GM18858 (cell line): ENCODE measurements at regions not wholly inside any gene's neighbourhood (a gene's known extent, or its start where the extent isn't known, plus 50 kb on each side); places are given as distances from the start of the nearest gene placed in this dataset.

Experiments
- ATAC-seq: cut with Tn5 transposase; IDR thresholded peaks from one replicate; pipeline ENCODE4 v1.9.1; 2021; ENCODE audit not compliant: unreplicated experiment

DNA sequence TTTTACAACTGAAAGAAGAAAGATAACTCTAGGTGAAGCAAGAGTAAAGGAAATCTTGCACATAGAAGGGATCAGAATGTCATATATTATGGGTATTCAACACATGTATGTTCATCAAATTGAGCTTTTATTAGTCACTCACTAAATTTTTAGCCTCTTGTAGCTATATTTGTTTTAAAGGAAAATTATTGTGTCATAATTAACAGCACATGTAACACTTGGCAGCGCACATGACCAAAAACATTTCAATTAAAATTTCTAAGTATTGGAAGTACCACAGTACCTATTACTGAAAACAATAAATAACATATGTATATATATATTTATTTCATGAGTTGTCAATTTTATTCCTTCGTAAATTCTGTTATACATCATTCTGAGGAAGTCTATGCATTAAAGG lies 2800.4 kb downstream of the PCDH9 start:
- ATAC-seq: no peak

DNA sequence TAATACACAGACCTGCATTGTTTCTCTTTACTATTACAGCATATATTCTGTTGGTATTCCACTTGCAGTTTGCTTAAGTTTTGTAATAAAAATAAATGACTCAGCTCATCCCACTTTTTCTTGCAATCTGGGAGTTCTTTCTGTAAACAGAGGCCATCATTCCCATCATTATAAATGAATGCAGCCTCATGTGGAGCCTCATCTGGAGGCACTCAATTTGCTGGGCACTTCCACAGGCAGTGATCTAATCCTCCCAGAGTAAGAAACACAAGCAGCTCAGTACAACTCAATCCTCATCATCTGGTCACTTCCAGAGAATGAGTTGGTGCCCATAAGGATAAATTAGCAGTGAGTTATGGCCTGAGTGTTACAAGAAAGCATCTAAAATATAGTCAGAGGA lies 2801.9 kb downstream of the PCDH9 start:
- ATAC-seq: no peak

GRCh38 chr13:64423467-64423866 lies 2806.7 kb downstream of the PCDH9 start:
- ATAC-seq: no peak

GRCh38 chr13:64420181-64420580 lies 2810.0 kb downstream of the PCDH9 start:
- no peak for ATAC-seq

GRCh38 chr13:64417581-64417980 lies 2812.6 kb downstream of the PCDH9 start:
- no peak for ATAC-seq

DNA sequence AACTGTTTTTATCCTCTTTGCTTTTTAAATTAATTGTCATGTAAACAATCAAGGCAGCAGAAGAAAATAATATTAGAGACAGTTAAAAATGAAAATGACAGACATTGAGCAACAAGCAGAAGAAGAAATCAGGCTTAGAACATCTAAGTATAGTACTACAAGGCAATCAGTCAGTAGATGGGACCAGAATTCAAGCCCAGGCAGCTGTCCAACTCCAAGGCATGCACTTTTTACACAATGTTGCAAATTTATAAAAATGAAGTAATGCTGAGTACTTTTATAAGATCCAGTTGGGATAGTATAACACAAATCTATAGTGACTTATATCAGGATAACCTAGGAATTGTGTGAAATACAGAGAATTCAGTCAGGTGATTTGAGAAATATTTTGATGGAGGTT lies 2815.8 kb downstream of the PCDH9 start:
- ATAC-seq: no peak

DNA sequence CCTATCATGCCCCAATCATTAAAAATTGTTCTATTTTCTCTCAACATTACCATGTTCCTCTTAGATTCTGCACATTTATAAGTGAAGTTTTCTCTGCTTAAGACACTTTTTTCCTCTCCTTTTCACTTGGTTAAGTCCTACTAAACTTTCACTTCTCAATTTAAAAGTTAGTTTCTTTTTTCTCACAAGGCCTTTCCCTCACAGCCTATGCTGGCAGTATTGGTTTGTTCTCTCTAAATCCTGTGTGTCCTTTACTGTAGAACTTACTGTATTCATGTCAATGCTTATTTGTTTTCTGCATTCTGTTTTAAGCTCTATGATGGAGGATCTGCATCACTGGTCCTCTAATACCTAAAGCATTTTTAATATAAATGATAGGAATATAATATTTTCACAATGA lies 2816.6 kb downstream of the PCDH9 start:
- no peak for ATAC-seq

DNA sequence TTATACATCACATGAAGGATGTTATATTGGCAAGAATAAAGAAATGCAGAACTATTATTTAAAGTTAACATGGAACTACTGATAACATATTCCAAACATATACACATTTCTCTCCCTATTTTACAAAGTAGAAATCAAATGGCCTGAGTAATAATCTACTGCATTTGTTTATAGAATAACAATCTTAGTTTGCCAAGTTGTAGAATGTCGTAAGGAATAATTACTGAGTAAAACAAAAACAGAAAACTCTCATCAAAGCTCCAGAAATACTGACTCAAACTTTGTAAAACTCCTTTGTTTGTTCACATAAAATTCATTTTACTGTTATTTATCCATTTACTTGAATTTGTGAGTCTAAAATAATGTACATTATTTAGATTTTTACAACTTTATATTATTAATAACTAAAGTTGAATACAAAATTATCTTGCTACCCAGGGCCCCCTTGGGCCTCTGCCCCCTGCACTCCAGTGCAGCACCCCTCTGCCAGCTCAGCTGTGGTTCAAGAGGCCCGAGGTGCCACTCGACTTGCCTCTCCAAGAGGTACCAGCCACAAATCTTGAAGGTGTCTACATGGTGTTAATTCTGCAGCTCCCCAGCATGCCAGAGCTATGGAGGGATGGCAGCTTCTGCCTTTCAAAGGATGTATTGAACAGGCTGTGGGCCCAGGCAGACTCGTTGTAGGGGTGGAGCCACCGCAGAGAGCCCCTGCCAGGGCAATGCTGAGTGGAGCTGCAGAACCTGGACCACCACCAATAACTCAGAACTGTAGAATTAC lies 2819.7 kb downstream of the PCDH9 start:
- ATAC-seq: no peak

- ATAC-seq: no peak
These were observed 2832.4 kb downstream of the PCDH9 start for GRCh38 chr13:64397701-64398100.

DNA sequence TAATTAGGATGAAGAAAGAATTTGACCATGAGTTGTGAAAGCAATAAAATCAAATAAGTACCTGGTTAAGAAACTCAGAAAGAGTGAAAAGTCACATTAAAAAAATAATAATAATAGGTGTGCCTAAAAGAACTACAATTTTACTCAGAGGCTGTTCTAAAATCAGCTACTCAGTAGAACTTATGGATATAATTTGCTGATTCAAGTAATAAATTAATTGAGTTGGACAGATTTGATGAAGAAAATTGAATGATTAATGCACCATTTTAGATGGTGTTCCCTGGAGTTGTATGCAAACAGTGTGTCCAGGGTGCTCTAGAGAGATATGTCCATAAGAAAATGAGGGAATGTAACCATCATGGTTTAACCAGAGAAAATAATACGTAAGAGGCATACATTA lies 2852.5 kb downstream of the PCDH9 start:
- no peak for ATAC-seq

- no peak for ATAC-seq
These were observed 2858.7 kb downstream of the PCDH9 start for GRCh38 chr13:64371461-64371860.

DNA sequence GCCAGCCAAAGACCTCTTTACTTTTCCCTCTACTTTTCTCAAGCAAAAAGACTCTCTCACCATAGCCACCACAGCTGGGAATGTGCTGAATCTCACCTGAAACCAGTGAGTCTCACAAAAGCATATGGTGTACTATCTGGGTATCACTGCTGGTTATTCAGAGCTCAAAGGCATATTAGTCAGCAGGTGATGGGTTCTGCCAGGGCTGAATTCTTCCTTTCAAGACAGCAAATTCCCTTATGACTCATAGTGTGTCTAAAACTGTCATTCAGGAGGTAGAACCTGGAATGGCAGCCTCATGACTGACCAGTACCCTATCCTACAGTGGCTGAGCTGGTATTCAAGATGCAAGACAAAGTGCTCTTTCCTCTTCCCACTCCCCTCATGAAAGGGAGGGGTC lies 2859.1 kb downstream of the PCDH9 start:
- no peak for ATAC-seq

DNA sequence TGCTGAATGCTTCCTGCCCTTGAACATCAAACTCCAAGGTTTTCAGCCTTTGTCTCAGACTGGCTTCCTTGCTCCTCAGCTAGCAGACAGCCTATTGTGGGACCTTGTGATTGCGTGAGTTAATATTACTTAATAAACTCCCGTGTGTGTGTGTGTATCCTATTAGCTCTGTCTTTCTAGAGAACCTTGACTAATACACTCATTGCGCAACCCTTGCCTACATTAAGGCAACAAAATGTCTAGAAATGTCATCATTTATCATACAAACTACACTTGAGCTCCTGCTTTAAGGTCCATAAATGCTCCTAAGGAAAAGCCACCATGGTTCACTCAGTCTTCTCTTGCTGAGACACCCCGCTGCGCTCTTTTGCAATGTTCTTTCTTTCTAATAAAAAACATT lies 2861.0 kb downstream of the PCDH9 start:
- no peak for ATAC-seq

- ATAC-seq: no peak
These were observed 2867.6 kb downstream of the PCDH9 start for GRCh38 chr13:64362564-64362963.

DNA sequence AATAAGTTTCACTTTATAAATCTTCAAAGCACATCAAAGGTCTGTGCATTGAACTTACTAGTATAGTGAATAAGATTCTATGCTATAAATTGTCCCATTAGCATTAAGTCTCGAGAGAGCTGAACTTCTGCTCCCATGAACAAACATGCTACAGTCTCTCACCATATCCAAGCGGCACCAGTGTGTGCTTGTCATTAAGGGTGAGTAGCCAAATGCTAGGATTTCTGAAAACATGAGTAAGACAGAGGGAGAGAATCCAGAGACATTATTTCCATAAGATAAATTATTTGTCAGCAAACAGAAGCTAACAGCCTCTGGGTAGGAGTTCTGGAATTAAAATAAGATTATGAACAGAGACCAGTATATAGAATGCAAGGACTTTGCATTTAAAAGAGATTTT lies 2882.5 kb downstream of the PCDH9 start:
- no peak for ATAC-seq

GRCh38 chr13:64339373-64340063 lies 2890.6 kb downstream of the PCDH9 start:
- ATAC-seq: no peak

DNA sequence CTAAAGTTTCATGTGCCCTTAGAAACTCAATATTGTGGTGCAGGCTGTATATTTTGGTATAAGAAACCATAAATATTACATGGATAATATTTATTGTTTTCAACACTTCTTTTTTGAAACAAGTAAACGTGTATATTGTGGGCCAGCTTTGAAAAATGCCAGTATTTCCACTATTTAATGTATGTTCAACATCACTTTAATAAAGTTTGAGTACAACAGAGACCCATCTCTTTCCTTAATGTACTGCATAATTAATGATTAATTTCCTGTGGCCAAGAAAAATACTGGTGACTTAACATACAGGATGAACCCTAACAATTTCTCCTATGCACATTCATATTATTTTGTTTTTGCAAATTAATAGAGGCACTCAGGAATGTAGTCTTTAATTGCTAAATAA lies 2891.5 kb downstream of the PCDH9 start:
- no peak for ATAC-seq

DNA sequence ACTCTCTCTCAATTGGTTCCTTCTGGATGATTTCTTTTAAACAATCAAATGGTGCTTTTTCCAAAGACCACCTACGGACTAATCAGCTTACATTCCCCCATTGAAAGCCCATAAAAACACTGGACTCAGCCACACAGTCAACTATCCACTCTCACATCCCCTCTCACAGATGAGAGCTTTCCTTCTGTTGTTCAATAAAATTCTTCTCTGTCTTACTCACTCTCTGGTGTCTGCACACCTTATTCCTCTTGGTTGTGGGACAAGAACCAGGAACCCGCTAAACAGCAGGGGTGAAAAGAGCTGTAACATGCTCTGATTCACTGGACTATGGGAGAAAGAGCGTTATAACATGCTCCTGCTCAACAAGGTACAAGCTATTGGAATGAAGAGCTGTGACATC lies 2896.2 kb downstream of the PCDH9 start:
- no peak for ATAC-seq

DNA sequence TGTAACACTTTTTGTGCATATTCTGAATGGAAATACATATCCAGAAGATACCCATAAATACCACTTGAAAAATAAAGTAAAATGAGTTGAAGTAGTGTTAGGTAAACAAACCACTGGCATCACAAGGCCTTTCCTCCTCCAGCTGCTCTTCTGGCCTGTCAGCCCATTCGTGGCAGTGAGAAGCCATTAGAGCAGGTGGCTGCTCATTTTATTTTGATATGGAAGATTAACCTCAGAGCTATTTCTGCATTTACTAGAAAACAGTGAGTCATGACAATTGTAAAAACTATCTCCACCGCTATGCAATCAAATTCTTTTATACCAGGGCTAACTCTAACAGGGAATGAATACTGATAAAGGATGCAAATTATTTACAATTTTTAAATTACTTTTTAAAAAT lies 2898.1 kb downstream of the PCDH9 start:
- ATAC-seq: no peak

DNA sequence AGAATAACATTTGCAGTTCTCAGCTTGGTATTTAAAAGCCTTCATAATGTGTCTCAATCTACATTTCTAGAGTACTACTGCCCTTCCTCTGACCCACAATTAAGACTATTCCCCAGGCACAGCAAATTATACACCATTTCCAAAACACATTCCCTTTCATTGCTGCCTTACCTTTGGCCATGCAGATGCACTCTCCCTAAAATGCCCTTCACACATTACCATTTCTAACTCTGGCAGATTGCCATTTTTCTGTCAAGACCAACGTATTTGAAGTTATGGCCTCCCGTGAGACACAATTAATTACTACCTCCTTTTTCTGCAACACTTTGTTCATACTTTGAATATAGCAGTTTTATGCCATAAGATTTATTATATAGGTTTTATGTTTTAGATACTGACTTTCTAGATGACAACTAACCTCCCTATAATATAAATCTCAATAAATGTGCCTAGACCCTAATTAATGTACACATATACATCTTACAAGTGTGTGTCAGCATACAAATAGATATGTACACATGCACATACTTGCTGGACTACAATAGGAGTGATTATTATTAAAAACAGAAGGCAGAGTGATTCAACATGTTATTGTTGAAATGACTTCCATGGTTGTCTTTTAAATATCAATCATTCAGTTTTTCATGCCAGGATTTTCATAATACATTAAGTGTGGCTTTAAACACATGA lies 2902.5 kb downstream of the PCDH9 start:
- ATAC-seq: no peak

DNA sequence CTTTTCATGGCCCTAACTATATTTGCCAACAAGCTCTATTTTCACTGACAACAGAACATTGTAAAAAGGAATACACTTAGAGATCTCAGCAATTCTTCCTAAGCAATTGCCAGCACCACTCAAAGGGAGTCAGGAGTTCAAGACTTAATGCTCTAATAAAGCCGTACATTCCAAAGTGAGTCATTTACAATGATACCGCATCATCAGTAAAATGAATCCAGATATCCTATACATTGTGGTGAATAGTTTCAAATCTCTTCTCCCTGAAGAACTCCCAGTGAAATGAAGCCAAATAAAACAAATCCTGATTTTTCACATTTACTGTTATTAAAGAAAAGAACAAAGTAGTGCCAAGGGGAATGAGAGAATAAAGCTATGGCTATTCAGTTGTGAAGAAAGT lies 2898.7 kb upstream of the PCDH20 start:
- ATAC-seq: no peak

- no peak for ATAC-seq
These were observed 2896.3 kb upstream of the PCDH20 start for GRCh38 chr13:64311948-64312347.
